ENCODE measurements at regions not wholly inside any gene's neighbourhood (a gene's known extent, or its start where the extent isn't known, plus 50 kb on each side); places are given as distances from the start of the nearest gene placed in this dataset.

- TF ChIP-seq ZBTB2 (CRISPR knock-in tag; IDR thresholded peaks at IDR 0.05; ENCODE audit: low read depth), result no peak
- TF ChIP-seq PREB (CRISPR knock-in tag; IDR thresholded peaks at IDR 0.05), result no peak
- TF ChIP-seq ZSCAN21 (CRISPR knock-in tag; IDR thresholded peaks at IDR 0.05; ENCODE audit: borderline replicate concordance), result no peak
- TF ChIP-seq ZNF740 (CRISPR knock-in tag; IDR thresholded peaks at IDR 0.05), result no peak
- no peak for TF ChIP-seq PCBP1 (IDR thresholded peaks at IDR 0.05; ENCODE audit: borderline replicate concordance, low read depth, low read length)
- peak; percentile 25; the same call in 1 of the 2 replicates for TF ChIP-seq FOXO1 (CRISPR knock-in tag; IDR thresholded peaks at IDR 0.05)
- TF ChIP-seq ZNF496 (CRISPR knock-in tag; IDR thresholded peaks at IDR 0.05; ENCODE audit: insufficient replicate concordance), result no peak
- no peak for TF ChIP-seq POLR2G (IDR thresholded peaks at IDR 0.05; ENCODE audit: low read depth, low read length)
- no peak for TF ChIP-seq ZNF292 (CRISPR knock-in tag; IDR thresholded peaks at IDR 0.05; ENCODE audit: borderline replicate concordance, low read depth)
- TF ChIP-seq ZNF501 (CRISPR knock-in tag; IDR thresholded peaks at IDR 0.05), result 0 out of 2 replicates have a peak, but pooled peaks have one; percentile 3
- TF ChIP-seq ZNF441 (CRISPR knock-in tag; IDR thresholded peaks at IDR 0.05; ENCODE audit: borderline replicate concordance), result no peak
- no peak for TF ChIP-seq U2AF2 (IDR thresholded peaks at IDR 0.05; ENCODE audit: low read depth, low read length)
- TF ChIP-seq ZBTB26 (CRISPR knock-in tag; IDR thresholded peaks at IDR 0.05; ENCODE audit: borderline replicate concordance), result no peak
- TF ChIP-seq RORA (CRISPR knock-in tag; IDR thresholded peaks at IDR 0.05), result no peak
- no peak for TF ChIP-seq TERF1 (CRISPR knock-in tag; IDR thresholded peaks at IDR 0.05)
- TF ChIP-seq HCFC1 (IDR thresholded peaks at IDR 0.05; ENCODE audit: low read depth, low read length), result no peak
- TF ChIP-seq TEF (CRISPR knock-in tag; IDR thresholded peaks at IDR 0.05), result no peak
- TF ChIP-seq KAT2B (IDR thresholded peaks at IDR 0.05; ENCODE audit: borderline replicate concordance, low read depth, low read length), result no peak
- TF ChIP-seq ZNF782 (CRISPR knock-in tag; IDR thresholded peaks at IDR 0.05; ENCODE audit: borderline replicate concordance), result no peak
- TF ChIP-seq ARNT (IDR thresholded peaks at IDR 0.05), result no peak
- no peak for TF ChIP-seq SNAPC2 (CRISPR knock-in tag; IDR thresholded peaks at IDR 0.05)
- no peak for TF ChIP-seq KAT8 (CRISPR knock-in tag; IDR thresholded peaks at IDR 0.05)
- TF ChIP-seq FOSL2 (CRISPR knock-in tag; IDR thresholded peaks at IDR 0.05), result 0 out of 2 replicates have a peak, but pooled peaks have one; percentile 2
- TF ChIP-seq ZNF430 (CRISPR knock-in tag; IDR thresholded peaks at IDR 0.05), result 0 out of 2 replicates have a peak, but pooled peaks have one; percentile 3
- no peak for TF ChIP-seq ZIK1 (CRISPR knock-in tag; IDR thresholded peaks at IDR 0.05; ENCODE audit: borderline replicate concordance, low read depth)
These were observed 152.2 kb upstream of the PARP11 start (continued) for GRCh38 chr12:4025181-4026019.
